Vagina (tissue), 2 donors: ENCODE measurements at regions not wholly inside any gene's neighbourhood (a gene's known extent, or its start where the extent isn't known, plus 50 kb on each side); places are given as distances from the start of the nearest gene placed in this dataset.

Experiments used
- DNase-seq, 2 donors: peaks; one replicate each; pipeline ENCODE4 v3.0.0-alpha.2; 2017; ENCODE audit errors: extremely low spot score in 2 of 2
- H3K27ac ChIP-seq: fragments of 200-600 bp; sonication (generic); one replicate; pipeline ENCODE4 v1.5.1; 2019
- H3K27me3 ChIP-seq: fragments of 200-600 bp; sonication (generic); one replicate; pipeline ENCODE4 v1.5.1; 2019
- H3K36me3 ChIP-seq, 2 donors: fragments of 200-600 bp; sonication (generic); one replicate each; pipeline ENCODE4 v1.5.1; 2017 to 2019
- H3K4me1 ChIP-seq: fragments of 200-600 bp; sonication (generic); one replicate; pipeline ENCODE4 v1.5.1; 2019
- H3K4me3 ChIP-seq, 2 donors: fragments of 200-600 bp; sonication (generic); 1 replicate in 1 of 2; 2 replicates in 1 of 2; pipeline ENCODE4 v1.5.1; 2016 to 2019
- H3K9me3 ChIP-seq: fragments of 200-600 bp; sonication (generic); one replicate; pipeline ENCODE4 v1.5.1; 2019
- POLR2A ChIP-seq, 2 donors: fragments of 450-650 bp; IDR thresholded peaks; one replicate each; pipeline ENCODE4 v1.6.1; 2017; ENCODE audit warnings: antibody characterized with exemption in 2 of 2, mild to moderate bottlenecking in 2 of 2, moderate library complexity in 2 of 2
- POLR2AphosphoS5 ChIP-seq, 2 donors: sonication (generic); formaldehyde crosslinking; IDR thresholded peaks; one replicate each; pipeline ENCODE4 v1.9.0; 2017; ENCODE audit warnings: antibody characterized with exemption in 2 of 2, mild to moderate bottlenecking in 2 of 2, low read depth in 1 of 2; ENCODE audit not compliant: insufficient read depth in 1 of 2
- intact Hi-C: fragments of 100-400 bp; cut with DNase I; formaldehyde crosslinking; loops from one replicate; pipeline ENCODE4 v1.15.1; 2023
- TF ChIP-seq, protein P1 (sequence below), 3 experiments: fragments of 450-650 bp in 2 of 3; fragments of 200-600 bp in 1 of 3; sonication (generic) in 1 of 3; IDR thresholded peaks; one replicate each; pipeline ENCODE4 v1.5.1; 2017 to 2019; ENCODE audit warnings: antibody characterized with exemption in 3 of 3, mild to moderate bottlenecking in 2 of 3, moderate library complexity in 2 of 3

DNA sequence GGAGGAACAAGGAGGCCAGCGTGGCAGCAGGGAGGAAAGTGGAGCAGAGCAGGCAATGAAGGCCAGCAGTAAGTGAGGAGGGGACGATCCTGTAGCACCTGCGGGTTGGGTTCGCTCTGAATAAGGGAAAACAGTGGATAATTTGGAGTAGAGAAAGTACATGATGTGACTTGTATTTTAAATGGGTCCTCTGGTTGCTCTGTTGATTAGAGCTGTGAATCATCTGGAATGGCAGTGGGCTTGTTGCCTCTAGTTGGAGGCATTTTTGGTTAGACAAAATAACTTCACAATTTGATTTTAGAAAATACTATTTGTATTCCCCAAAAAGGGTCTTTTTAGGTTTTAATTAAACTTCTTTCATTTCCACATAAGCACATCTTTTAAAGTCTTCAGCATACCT is 277.4 kb downstream of the ARL4A start:
- Histone ChIP-seq H3K4me1 (no peaks in the 10 kb centered on the region), H3K27me3 (no peaks in the 10 kb centered on the region), H3K9me3 (no peaks in the 10 kb centered on the region), H3K36me3 (no peaks in the 10 kb centered on the region), H3K4me3 (no peak overlapping the region), H3K27ac (no peak overlapping the region)
- no peak for DNase-seq
- intact Hi-C loops, result no loop called here
- no peak for TF ChIP-seq POLR2AphosphoS5 (IDR thresholded peaks at IDR 0.05; ENCODE audit: insufficient read depth in 1 of 2, low read depth in 1 of 2)
- TF ChIP-seq, protein P1, sequence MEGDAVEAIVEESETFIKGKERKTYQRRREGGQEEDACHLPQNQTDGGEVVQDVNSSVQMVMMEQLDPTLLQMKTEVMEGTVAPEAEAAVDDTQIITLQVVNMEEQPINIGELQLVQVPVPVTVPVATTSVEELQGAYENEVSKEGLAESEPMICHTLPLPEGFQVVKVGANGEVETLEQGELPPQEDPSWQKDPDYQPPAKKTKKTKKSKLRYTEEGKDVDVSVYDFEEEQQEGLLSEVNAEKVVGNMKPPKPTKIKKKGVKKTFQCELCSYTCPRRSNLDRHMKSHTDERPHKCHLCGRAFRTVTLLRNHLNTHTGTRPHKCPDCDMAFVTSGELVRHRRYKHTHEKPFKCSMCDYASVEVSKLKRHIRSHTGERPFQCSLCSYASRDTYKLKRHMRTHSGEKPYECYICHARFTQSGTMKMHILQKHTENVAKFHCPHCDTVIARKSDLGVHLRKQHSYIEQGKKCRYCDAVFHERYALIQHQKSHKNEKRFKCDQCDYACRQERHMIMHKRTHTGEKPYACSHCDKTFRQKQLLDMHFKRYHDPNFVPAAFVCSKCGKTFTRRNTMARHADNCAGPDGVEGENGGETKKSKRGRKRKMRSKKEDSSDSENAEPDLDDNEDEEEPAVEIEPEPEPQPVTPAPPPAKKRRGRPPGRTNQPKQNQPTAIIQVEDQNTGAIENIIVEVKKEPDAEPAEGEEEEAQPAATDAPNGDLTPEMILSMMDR (IDR thresholded peaks at IDR 0.05), result no peak
- no peak for TF ChIP-seq POLR2A (IDR thresholded peaks at IDR 0.05)

DNA sequence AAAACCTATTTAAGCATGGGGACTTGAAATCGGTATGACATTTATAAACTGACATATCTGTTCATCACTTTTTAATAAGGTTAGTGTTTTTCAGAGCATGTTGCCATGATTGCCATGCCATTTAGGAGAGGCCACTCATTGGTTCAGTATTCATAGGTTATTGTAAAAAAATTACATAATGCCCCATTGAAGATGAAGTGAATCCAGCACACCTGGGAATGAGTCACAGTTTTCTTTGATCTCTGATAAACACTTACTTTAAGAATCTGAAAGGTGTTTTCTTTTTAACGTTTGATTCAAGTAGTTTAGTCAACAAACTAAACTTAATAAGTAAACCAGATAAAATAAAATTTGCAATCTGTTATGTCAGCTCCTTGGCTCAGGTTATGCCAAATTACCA is 278.3 kb downstream of the ARL4A start:
- no peaks in the 10 kb centered on the region for H3K27me3 ChIP-seq
- H3K4me1 ChIP-seq, result no peaks in the 10 kb centered on the region
- intact Hi-C loops, result no loop called here
- H3K4me3 ChIP-seq, result no peak overlapping the region
- no peaks in the 10 kb centered on the region for H3K36me3 ChIP-seq
- DNase-seq, result no peak
- TF ChIP-seq POLR2A (IDR thresholded peaks at IDR 0.05) (no peak), POLR2AphosphoS5 (IDR thresholded peaks at IDR 0.05; ENCODE audit: insufficient read depth in 1 of 2, low read depth in 1 of 2) (no peak)
- TF ChIP-seq, protein P1 (IDR thresholded peaks at IDR 0.05), result no peak
- H3K27ac ChIP-seq, result no peak overlapping the region
- no peaks in the 10 kb centered on the region for H3K9me3 ChIP-seq

DNA sequence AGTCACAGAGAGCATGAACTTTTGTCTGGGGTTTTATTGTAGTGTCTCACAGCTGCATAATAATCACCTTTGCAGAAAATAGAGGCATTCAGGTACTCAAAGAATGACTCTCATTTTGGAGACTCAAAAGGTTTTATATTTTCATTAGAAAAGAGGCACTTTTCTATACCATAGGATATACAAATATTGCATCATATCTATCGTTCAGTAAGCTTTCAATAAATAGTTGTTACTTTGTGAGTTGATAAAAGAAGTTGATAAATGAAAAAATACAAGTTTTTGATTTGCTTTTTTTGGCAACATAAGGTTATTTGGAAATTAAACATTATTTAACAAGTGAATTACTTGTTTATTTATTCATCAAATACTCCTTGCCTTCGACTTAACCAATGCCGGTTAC is 279.9 kb downstream of the ARL4A start:
- Histone ChIP-seq H3K27ac (no peak overlapping the region), H3K9me3 (no peaks in the 10 kb centered on the region), H3K27me3 (no peaks in the 10 kb centered on the region), H3K4me3 (no peak overlapping the region), H3K36me3 (no peaks in the 10 kb centered on the region), H3K4me1 (no peaks in the 10 kb centered on the region)
- intact Hi-C loops, result no loop called here
- TF ChIP-seq POLR2AphosphoS5 (IDR thresholded peaks at IDR 0.05; ENCODE audit: insufficient read depth in 1 of 2, low read depth in 1 of 2) (no peak), POLR2A (IDR thresholded peaks at IDR 0.05) (no peak)
- TF ChIP-seq, protein P1 (IDR thresholded peaks at IDR 0.05), result no peak
- DNase-seq, result no peak

DNA sequence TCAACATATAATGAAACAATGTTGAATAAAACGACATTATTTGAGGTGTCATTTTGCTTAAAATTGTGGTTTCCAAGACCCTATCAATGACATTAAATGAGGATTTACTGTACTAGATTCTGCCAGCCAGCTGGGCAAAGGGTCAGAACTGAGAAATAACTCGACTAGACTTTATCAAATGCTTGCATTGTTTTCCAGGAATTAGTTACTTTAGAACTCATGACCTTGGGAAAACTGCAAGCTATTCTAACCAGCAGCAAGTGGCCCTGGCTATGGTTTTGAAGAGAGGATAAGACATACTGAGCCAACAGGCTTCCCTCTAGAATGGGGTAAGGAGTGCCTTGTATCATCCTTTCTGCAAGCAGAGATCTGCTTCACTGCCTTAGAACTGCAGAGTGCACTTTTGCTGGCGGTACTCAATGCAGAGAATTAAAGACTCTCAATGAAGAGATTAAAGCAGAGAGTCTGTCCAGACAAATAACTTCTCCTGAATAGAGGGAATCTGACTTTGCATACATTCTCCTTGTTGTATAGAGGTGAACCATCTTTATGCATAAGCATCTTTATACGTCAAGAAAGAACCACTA is 281.5 kb downstream of the ARL4A start:
- no peak for TF ChIP-seq POLR2AphosphoS5 (IDR thresholded peaks at IDR 0.05; ENCODE audit: insufficient read depth in 1 of 2, low read depth in 1 of 2)
- TF ChIP-seq, protein P1 (IDR thresholded peaks at IDR 0.05), result no peak
- no peak for TF ChIP-seq POLR2A (IDR thresholded peaks at IDR 0.05)
- intact Hi-C loops, result no loop called here

DNA sequence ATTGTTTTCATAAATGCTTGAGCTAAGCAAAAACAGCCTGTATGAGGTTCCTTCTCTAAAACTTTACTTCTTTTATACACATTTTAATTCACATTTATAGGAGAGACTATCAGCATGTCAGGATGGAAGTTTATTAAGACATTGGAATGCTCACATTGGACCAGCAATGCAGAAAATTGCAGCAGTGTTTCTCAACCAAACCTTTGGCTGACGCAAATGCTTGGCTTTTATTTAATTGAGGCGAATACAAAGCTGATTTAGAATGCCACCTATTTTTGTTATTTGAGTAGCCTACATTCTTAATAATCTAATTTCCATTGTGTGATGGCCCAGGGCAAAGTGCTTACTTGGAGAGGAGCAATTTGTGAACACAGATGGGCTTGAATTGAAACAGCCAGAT is 283.2 kb downstream of the ARL4A start:
- H3K4me3 ChIP-seq, result no peak overlapping the region
- no peaks in the 10 kb centered on the region for H3K36me3 ChIP-seq
- intact Hi-C loops, result no loop called here
- TF ChIP-seq POLR2A (IDR thresholded peaks at IDR 0.05) (no peak), POLR2AphosphoS5 (IDR thresholded peaks at IDR 0.05; ENCODE audit: insufficient read depth in 1 of 2, low read depth in 1 of 2) (no peak)
- TF ChIP-seq, protein P1 (IDR thresholded peaks at IDR 0.05), result no peak
- DNase-seq, result no peak
- no peaks in the 10 kb centered on the region for H3K4me1 ChIP-seq
- no peaks in the 10 kb centered on the region for H3K9me3 ChIP-seq
- H3K27ac ChIP-seq, result no peak overlapping the region
- H3K27me3 ChIP-seq, result no peaks in the 10 kb centered on the region

More for the DNA sequence above, 281.5 kb downstream of the ARL4A start:
- H3K36me3 ChIP-seq, result no peaks in the 10 kb centered on the region
- DNase-seq, result no peak
- no peaks in the 10 kb centered on the region for H3K9me3 ChIP-seq
- H3K27ac ChIP-seq, result no peak overlapping the region
- H3K4me3 ChIP-seq, result no peak overlapping the region
- no peaks in the 10 kb centered on the region for H3K27me3 ChIP-seq
- no peaks in the 10 kb centered on the region for H3K4me1 ChIP-seq
